NT2/D1 (cell line): ENCODE measurements at regions not wholly inside any gene's neighbourhood (a gene's known extent, or its start where the extent isn't known, plus 50 kb on each side); places are given as distances from the start of the nearest gene placed in this dataset.

Source experiments
- DNase-seq: peaks from one replicate; pipeline ENCODE4 v3.0.0-alpha.2; 2011; ENCODE audit warnings: low read depth, low spot score
- H3K27me3 ChIP-seq: 2 replicates; pipeline ENCODE4 v1.6.0; 2011; ENCODE audit warnings: mild to moderate bottlenecking; ENCODE audit not compliant: insufficient read length, insufficient read depth
- H3K36me3 ChIP-seq: 2 replicates; pipeline ENCODE4 v1.6.1; 2011; ENCODE audit warnings: mild to moderate bottlenecking, low read length, mixed read lengths; ENCODE audit not compliant: insufficient read depth, insufficient read length
- H3K4me1 ChIP-seq: 2 replicates; pipeline ENCODE4 v1.5.1; 2011; ENCODE audit not compliant: insufficient read depth, insufficient read length
- H3K4me3 ChIP-seq: 2 replicates; pipeline ENCODE4 v1.5.1; 2011; ENCODE audit warnings: low read depth; ENCODE audit not compliant: insufficient read length
- H3K9ac ChIP-seq: 2 replicates; pipeline ENCODE4 v1.6.0; 2011; ENCODE audit warnings: low read depth; ENCODE audit not compliant: insufficient read length
- H3K9me3 ChIP-seq: 2 replicates; pipeline ENCODE4 v1.5.1; 2011; ENCODE audit warnings: mild to moderate bottlenecking, low read length; ENCODE audit not compliant: insufficient read depth
- SUZ12 ChIP-seq: IDR thresholded peaks from 2 replicates; pipeline ENCODE4 v1.6.1; 2011; ENCODE audit not compliant: insufficient read length, insufficient read depth; ENCODE audit errors: extremely low read depth
- YY1 ChIP-seq: IDR thresholded peaks from 2 replicates; pipeline ENCODE4 v1.6.1; 2011; ENCODE audit not compliant: insufficient read length, insufficient read depth
- ZNF274 ChIP-seq: IDR thresholded peaks from 2 replicates; pipeline ENCODE4 v1.6.1; 2011; ENCODE audit warnings: mild to moderate bottlenecking, low read depth, low read length

GRCh38 chr2:39546409-39546808 lies 109.3 kb upstream of the MAP4K3 start:
- DNase-seq: no peak
- no peak for TF ChIP-seq ZNF274
- no peak for TF ChIP-seq SUZ12
- no peak for TF ChIP-seq YY1
- Histone ChIP-seq H3K9ac (no peak overlapping the region), H3K9me3 (no peaks in the 10 kb centered on the region), H3K27me3 (no peaks in the 10 kb centered on the region), H3K4me1 (no peaks in the 10 kb centered on the region), H3K36me3 (no peaks in the 10 kb centered on the region), H3K4me3 (no peak overlapping the region)

GRCh38 chr2:39546937-39547336 lies 109.9 kb upstream of the MAP4K3 start:
- H3K9ac ChIP-seq: no peak overlapping the region
- no peaks in the 10 kb centered on the region for H3K36me3 ChIP-seq
- H3K4me3 ChIP-seq: no peak overlapping the region
- no peaks in the 10 kb centered on the region for H3K9me3 ChIP-seq
- DNase-seq: no peak
- TF ChIP-seq YY1: no peak
- H3K4me1 ChIP-seq: no peaks in the 10 kb centered on the region
- no peaks in the 10 kb centered on the region for H3K27me3 ChIP-seq

- no peak for DNase-seq
- Histone ChIP-seq H3K27me3 (no peaks in the 10 kb centered on the region), H3K36me3 (no peaks in the 10 kb centered on the region), H3K9me3 (no peaks in the 10 kb centered on the region), H3K4me3 (no peak overlapping the region), H3K4me1 (no peaks in the 10 kb centered on the region), H3K9ac (no peak overlapping the region)
- TF ChIP-seq SUZ12: no peak
- TF ChIP-seq ZNF274: no peak
- TF ChIP-seq YY1: no peak
Observed at GRCh38 chr2:39547811-39548719, 111.0 kb upstream of the MAP4K3 start.

- H3K4me1 ChIP-seq: no peaks in the 10 kb centered on the region
- H3K9me3 ChIP-seq: no peaks in the 10 kb centered on the region
- H3K36me3 ChIP-seq: no peaks in the 10 kb centered on the region
- DNase-seq: no peak
- H3K9ac ChIP-seq: no peak overlapping the region
- no peak overlapping the region for H3K4me3 ChIP-seq
- TF ChIP-seq ZNF274 (no peak), SUZ12 (no peak), YY1 (no peak)
- no peaks in the 10 kb centered on the region for H3K27me3 ChIP-seq
Observed at GRCh38 chr2:39549000-39549399, 111.9 kb upstream of the MAP4K3 start.

GRCh38 chr2:39549718-39550464 lies 112.8 kb upstream of the MAP4K3 start:
- Histone ChIP-seq H3K36me3 (no peaks in the 10 kb centered on the region), H3K9me3 (no peaks in the 10 kb centered on the region), H3K4me3 (no peak overlapping the region), H3K4me1 (no peaks in the 10 kb centered on the region), H3K27me3 (no peaks in the 10 kb centered on the region), H3K9ac (no peak overlapping the region)
- no peak for TF ChIP-seq ZNF274
- TF ChIP-seq SUZ12: no peak
- TF ChIP-seq YY1: no peak
- no peak for DNase-seq

- Histone ChIP-seq H3K9me3 (no peaks in the 10 kb centered on the region), H3K9ac (no peak overlapping the region), H3K27me3 (no peaks in the 10 kb centered on the region), H3K36me3 (no peaks in the 10 kb centered on the region), H3K4me1 (no peaks in the 10 kb centered on the region), H3K4me3 (no peak overlapping the region)
- no peak for DNase-seq
- TF ChIP-seq SUZ12 (no peak), ZNF274 (no peak), YY1 (no peak)
Observed at GRCh38 chr2:39550701-39551285, 113.7 kb upstream of the MAP4K3 start.

GRCh38 chr2:39558906-39559305 lies 106.8 kb upstream of the TMEM178A start:
- DNase-seq: no peak
- Histone ChIP-seq H3K9ac (no peak overlapping the region), H3K27me3 (no peaks in the 10 kb centered on the region), H3K4me3 (no peak overlapping the region), H3K9me3 (0 out of 2 replicates have a peak, but pooled peaks cover 7% of the 10 kb centered on the region), H3K36me3 (no peaks in the 10 kb centered on the region), H3K4me1 (no peaks in the 10 kb centered on the region)
- no peak for TF ChIP-seq YY1
- TF ChIP-seq ZNF274: no peak
- TF ChIP-seq SUZ12: no peak
